Epithelial cell of esophagus (primary cell): ENCODE measurements at regions not wholly inside any gene's neighbourhood (a gene's known extent, or its start where the extent isn't known, plus 50 kb on each side); places are given as distances from the start of the nearest gene placed in this dataset.

Experiments used
- DNase-seq: peaks from one replicate; pipeline ENCODE4 v3.0.0; 2010; ENCODE audit warnings: low read depth
- H3K4me3 ChIP-seq: 2 replicates; pipeline ENCODE4 v1.5.1; 2011; ENCODE audit warnings: mild to moderate bottlenecking, low read length, control low read depth
- CTCF ChIP-seq: IDR thresholded peaks from 2 replicates; pipeline ENCODE4 v1.5.1; 2011; ENCODE audit warnings: low read depth, mild to moderate bottlenecking, low read length, control low read depth, inconsistent platforms; ENCODE audit not compliant: insufficient read depth; ENCODE audit errors: missing control alignments

- no peak for DNase-seq
- TF ChIP-seq CTCF, result no peak
- no peak overlapping the region for H3K4me3 ChIP-seq
Observed at GRCh38 chr1:41981796-41982195, 63.1 kb upstream of the HIVEP3 start.

- DNase-seq, result no peak
- TF ChIP-seq CTCF, result no peak
- H3K4me3 ChIP-seq, result no peak overlapping the region
Observed at GRCh38 chr1:41980827-41981653, 62.3 kb upstream of the HIVEP3 start.

- TF ChIP-seq CTCF, result no peak
- no peak overlapping the region for H3K4me3 ChIP-seq
- DNase-seq, result no peak
Observed at GRCh38 chr1:41978986-41979385, 60.3 kb upstream of the HIVEP3 start.

- TF ChIP-seq CTCF, result no peak
- no peak for DNase-seq
Observed at GRCh38 chr1:41977326-41977725, 58.6 kb upstream of the HIVEP3 start.

GRCh38 chr1:41976671-41977070, 57.9 kb upstream of the HIVEP3 start:
- DNase-seq, result no peak
- no peak overlapping the region for H3K4me3 ChIP-seq
- no peak for TF ChIP-seq CTCF

More at GRCh38 chr1:41977326-41977725, 58.6 kb upstream of the HIVEP3 start:
- H3K4me3 ChIP-seq, result no peak overlapping the region

- H3K4me3 ChIP-seq, result no peak overlapping the region
- DNase-seq, result no peak
- TF ChIP-seq CTCF, result no peak
Observed at GRCh38 chr1:41975850-41976569, 57.3 kb upstream of the HIVEP3 start.
